HCT116 (cell line): ENCODE measurements at regions not wholly inside any gene's neighbourhood (a gene's known extent, or its start where the extent isn't known, plus 50 kb on each side); places are given as distances from the start of the nearest gene placed in this dataset.

Source experiments
- ATAC-seq: fragments of 200-7000 bp; cut with Tn5 transposase; 2 replicates; pipeline ENCODE4 v1.9.1; 2020; ENCODE audit warnings: mild to moderate bottlenecking, moderate library complexity
- BruUV-seq: library from RNA; stranded (reverse); fragments of 400-500 nt; replicated peaks from 2 replicates; lab custom pipeline; 2021; lab: Mats Ljungman, UMichigan
- CTCF ChIA-PET: fragments of 300-600 bp; sonication (Branson Sonifier 250); formaldehyde crosslinking; loops from one replicate; lab custom pipeline; 2021; ENCODE audit warnings: antibody characterized with exemption; lab: Charles Lee
- POLR2A ChIA-PET: fragments of 300-600, 350-600 bp; sonication (Branson Sonifier 250); formaldehyde crosslinking; loops from one replicate; lab custom pipeline; 2021; ENCODE audit warnings: antibody characterized with exemption; lab: Charles Lee
- RAD21 ChIA-PET, 2 experiments: fragments of 300-600 bp; sonication (Branson Sonifier 250); formaldehyde crosslinking; loops; one replicate each; lab custom pipeline; 2023; ENCODE audit warnings: low total read pairs in 2 of 2; ENCODE audit not compliant: uncharacterized antibody in 2 of 2, unreplicated experiment in 2 of 2, low non-redundant PET in 1 of 2; lab: Charles Lee
- DNase-seq: peaks from one replicate; pipeline ENCODE4 v3.0.0-alpha.2; 2010; ENCODE audit warnings: low read depth, low spot score
- H2AFZ ChIP-seq: fragments of 200-600 bp; shearing (Covaris generic), sonication (generic); 2 replicates; pipeline ENCODE4 v1.6.1; 2017; ENCODE audit warnings: low read depth, mixed run types, mixed read lengths, antibody characterized with exemption, low read length; ENCODE audit not compliant: poor library complexity, severe bottlenecking
- H3K27ac ChIP-seq: 2 replicates; pipeline ENCODE4 v1.5.1; 2012; ENCODE audit warnings: low read depth, low read length
- H3K27me3 ChIP-seq: fragments of 200-600 bp; sonication (generic); 2 replicates; pipeline ENCODE4 v1.6.1; 2016; ENCODE audit warnings: mixed run types, low read length, mixed read lengths; ENCODE audit not compliant: insufficient read depth
- H3K36me3 ChIP-seq, 2 experiments: fragments of 200-500 bp in 1 of 2; fragments of 200-600 bp in 1 of 2; sonication (Bioruptor generic) in 1 of 2; sonication (generic) in 1 of 2; 2 replicates each; pipeline versions ENCODE4 v1.5.1 to v1.6.1; 2014 to 2016; ENCODE audit warnings: low read length in 2 of 2, inconsistent platforms in 1 of 2, mixed read lengths in 1 of 2, mixed run types in 1 of 2; ENCODE audit not compliant: insufficient read depth in 2 of 2, control insufficient read depth in 1 of 2
- H3K4me1 ChIP-seq, 2 experiments: fragments of 200-600 bp in 1 of 2; sonication (generic) in 1 of 2; 2 replicates each; pipeline versions ENCODE4 v1.5.1 to v1.6.1; 2012 to 2017; ENCODE audit warnings: low read length in 2 of 2, inconsistent platforms in 1 of 2, mild to moderate bottlenecking in 1 of 2, mixed read lengths in 1 of 2, mixed run types in 1 of 2, moderate library complexity in 1 of 2; ENCODE audit not compliant: insufficient read depth in 2 of 2, control insufficient read depth in 1 of 2
- H3K4me2 ChIP-seq: fragments of 200-600 bp; sonication (generic); 2 replicates; pipeline ENCODE4 v1.6.1; 2017; ENCODE audit warnings: mixed run types, low read length, mixed read lengths
- H3K4me3 ChIP-seq, 2 experiments: fragments of 200-600 bp in 1 of 2; sonication (generic) in 1 of 2; replicated peaks in 1 of 2; 2 replicates each; pipeline ENCODE4 v1.5.1; 2011 to 2016; ENCODE audit warnings: low read length in 2 of 2, control low read depth in 1 of 2, low read depth in 1 of 2, mild to moderate bottlenecking in 1 of 2, mixed read lengths in 1 of 2, mixed run types in 1 of 2
- H3K79me2 ChIP-seq: fragments of 200-600 bp; sonication (generic); 2 replicates; pipeline ENCODE4 v1.6.1; 2017; ENCODE audit warnings: mild to moderate bottlenecking, mixed run types, low read length, moderate library complexity, mixed read lengths; ENCODE audit not compliant: insufficient read depth
- H3K9ac ChIP-seq: fragments of 200-600 bp; sonication (generic); 2 replicates; pipeline ENCODE4 v1.6.1; 2016; ENCODE audit warnings: low read length, mixed read lengths
- H3K9me2 ChIP-seq: fragments of 200-600 bp; sonication (generic), shearing (Covaris generic); 2 replicates; pipeline ENCODE4 v1.6.1; 2017; ENCODE audit warnings: mixed run types, mild to moderate bottlenecking, moderate library complexity; ENCODE audit not compliant: insufficient read depth
- H3K9me3 ChIP-seq, 2 experiments: fragments of 200-500 bp in 1 of 2; fragments of 200-600 bp in 1 of 2; sonication (Bioruptor generic) in 1 of 2; sonication (generic) in 1 of 2; 2 replicates each; pipeline ENCODE4 v1.6.1; 2014 to 2017; ENCODE audit warnings: low read length in 2 of 2, mixed read lengths in 2 of 2, inconsistent platforms in 1 of 2, low read depth in 1 of 2, mild to moderate bottlenecking in 1 of 2, mixed run types in 1 of 2, moderate library complexity in 1 of 2; ENCODE audit not compliant: control insufficient read depth in 1 of 2, insufficient read depth in 1 of 2
- H4K20me1 ChIP-seq: fragments of 200-600 bp; sonication (generic), shearing (Covaris generic); 2 replicates; pipeline ENCODE4 v1.6.1; 2017; ENCODE audit warnings: mixed run types, mild to moderate bottlenecking, moderate library complexity; ENCODE audit not compliant: insufficient read depth
- CBX3 ChIP-seq: IDR thresholded peaks from 2 replicates; pipeline ENCODE4 v1.6.1; 2012; ENCODE audit warnings: low read depth
- CEBPB ChIP-seq: IDR thresholded peaks from 2 replicates; pipeline ENCODE4 v1.6.1; 2012; ENCODE audit warnings: low read depth
- EGR1 ChIP-seq: IDR thresholded peaks from 2 replicates; pipeline ENCODE4 v1.6.1; 2012; ENCODE audit warnings: low read depth
- EZH2phosphoT487 ChIP-seq: fragments of 200-600 bp; IDR thresholded peaks from 2 replicates; pipeline ENCODE4 v1.6.1; 2018; ENCODE audit warnings: antibody characterized with exemption, borderline replicate concordance
- JUND ChIP-seq: IDR thresholded peaks from 2 replicates; pipeline ENCODE4 v1.6.1; 2012
- SP1 ChIP-seq: IDR thresholded peaks from 2 replicates; pipeline ENCODE4 v1.6.1; 2012; ENCODE audit warnings: low read depth
- SRF ChIP-seq: IDR thresholded peaks from 2 replicates; pipeline ENCODE4 v1.6.1; 2012; ENCODE audit warnings: low read depth
- TCF7L2 ChIP-seq: IDR thresholded peaks from 2 replicates; pipeline ENCODE4 v1.7.0; 2011; ENCODE audit warnings: borderline replicate concordance, inconsistent platforms; ENCODE audit not compliant: insufficient read depth, insufficient read length; ENCODE audit errors: extremely low read depth
- ZNF274 ChIP-seq: fragments of 200-500 bp; sonication (Bioruptor generic); IDR thresholded peaks from 2 replicates; pipeline ENCODE4 v1.6.1; 2014; ENCODE audit warnings: mild to moderate bottlenecking, low read depth, low read length, inconsistent platforms
- intact Hi-C: fragments of 100-400 bp; cut with micrococcal nuclease; formaldehyde crosslinking; loops from 2 replicates; pipeline ENCODE4 v1.10.0; 2022
- TF ChIP-seq, protein P1 (sequence below): IDR thresholded peaks from 2 replicates; pipeline ENCODE4 v1.6.1; 2012; ENCODE audit warnings: low read depth
- TF ChIP-seq, protein P2 (sequence below): IDR thresholded peaks from 2 replicates; pipeline ENCODE4 v1.6.1; 2011; ENCODE audit warnings: mild to moderate bottlenecking, low read length, moderate library complexity; ENCODE audit not compliant: insufficient replicate concordance; ENCODE audit errors: extremely low read depth

DNA sequence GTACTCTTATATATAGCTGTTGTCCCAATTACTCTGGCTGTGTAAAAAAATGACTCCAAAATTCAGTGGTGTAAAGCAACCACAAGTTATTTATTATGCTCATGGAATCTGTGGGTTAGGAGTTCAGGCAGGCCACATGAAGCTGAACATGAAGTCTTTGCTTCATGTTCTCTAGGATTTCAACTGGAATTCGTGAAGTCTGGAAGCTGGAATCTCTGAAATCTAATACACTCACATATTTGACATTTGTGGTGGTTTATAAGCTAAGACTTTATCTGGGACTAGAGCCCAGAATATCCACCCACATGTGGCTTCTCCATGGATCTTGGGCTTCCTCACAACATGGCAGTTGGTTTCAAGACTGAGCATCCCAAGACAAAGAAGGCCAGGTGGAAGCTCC lies 430.6 kb downstream of the MIAT start:
- TF ChIP-seq SRF, result no peak
- no peak for TF ChIP-seq EGR1
- H3K27ac ChIP-seq, result no peak overlapping the region
- ChIA-PET RAD21 (no interaction called here), POLR2A (no interaction called here), CTCF (no interaction called here)
- BruUV-seq, result no TSS peak
- ATAC-seq (no peak), DNase-seq (no peak)
- no peaks in the 10 kb centered on the region for H3K9me2 ChIP-seq
- H2AFZ ChIP-seq, result no peak overlapping the region
- no peak overlapping the region for H3K4me3 ChIP-seq
- H3K9me3 ChIP-seq, result no peaks in the 10 kb centered on the region
- H3K79me2 ChIP-seq, result no peaks in the 10 kb centered on the region
- no peaks in the 10 kb centered on the region for H3K4me1 ChIP-seq
- no peak overlapping the region for H3K9ac ChIP-seq
- no peaks in the 10 kb centered on the region for H3K36me3 ChIP-seq
- H3K27me3 ChIP-seq, result peaks cover 50% of the 10 kb centered on the region
- no peaks in the 10 kb centered on the region for H4K20me1 ChIP-seq
- H3K4me2 ChIP-seq, result no peak overlapping the region
- intact Hi-C loops, result no loop called here

DNA sequence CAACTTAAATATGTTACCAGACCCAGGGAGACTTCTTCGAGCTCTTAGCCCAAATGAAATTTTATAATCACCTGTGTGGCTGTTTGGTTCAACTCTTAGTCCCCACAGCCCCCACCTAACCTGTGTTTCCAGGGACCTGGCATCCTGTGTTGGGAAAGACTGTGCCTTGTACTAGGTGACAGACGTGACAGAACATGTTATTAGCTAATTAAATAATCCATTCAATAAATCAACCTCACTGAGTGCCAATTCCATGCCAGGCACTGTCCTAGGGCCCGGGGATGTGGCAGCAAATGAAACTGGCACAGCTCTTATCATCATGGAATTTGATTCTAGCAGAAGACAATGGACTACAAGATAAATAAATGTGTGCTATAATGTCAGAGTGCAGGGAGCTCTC lies 431.9 kb downstream of the MIAT start:
- Histone ChIP-seq H3K9me2 (no peaks in the 10 kb centered on the region), H3K4me1 (no peaks in the 10 kb centered on the region), H3K9ac (no peak overlapping the region), H3K27me3 (peaks cover 45% of the 10 kb centered on the region), H4K20me1 (no peaks in the 10 kb centered on the region), H3K9me3 (no peaks in the 10 kb centered on the region), H3K4me2 (no peak overlapping the region), H3K36me3 (no peaks in the 10 kb centered on the region), H2AFZ (no peak overlapping the region), H3K27ac (no peak overlapping the region), H3K4me3 (no peak overlapping the region), H3K79me2 (no peaks in the 10 kb centered on the region)
- TF ChIP-seq, protein P1, sequence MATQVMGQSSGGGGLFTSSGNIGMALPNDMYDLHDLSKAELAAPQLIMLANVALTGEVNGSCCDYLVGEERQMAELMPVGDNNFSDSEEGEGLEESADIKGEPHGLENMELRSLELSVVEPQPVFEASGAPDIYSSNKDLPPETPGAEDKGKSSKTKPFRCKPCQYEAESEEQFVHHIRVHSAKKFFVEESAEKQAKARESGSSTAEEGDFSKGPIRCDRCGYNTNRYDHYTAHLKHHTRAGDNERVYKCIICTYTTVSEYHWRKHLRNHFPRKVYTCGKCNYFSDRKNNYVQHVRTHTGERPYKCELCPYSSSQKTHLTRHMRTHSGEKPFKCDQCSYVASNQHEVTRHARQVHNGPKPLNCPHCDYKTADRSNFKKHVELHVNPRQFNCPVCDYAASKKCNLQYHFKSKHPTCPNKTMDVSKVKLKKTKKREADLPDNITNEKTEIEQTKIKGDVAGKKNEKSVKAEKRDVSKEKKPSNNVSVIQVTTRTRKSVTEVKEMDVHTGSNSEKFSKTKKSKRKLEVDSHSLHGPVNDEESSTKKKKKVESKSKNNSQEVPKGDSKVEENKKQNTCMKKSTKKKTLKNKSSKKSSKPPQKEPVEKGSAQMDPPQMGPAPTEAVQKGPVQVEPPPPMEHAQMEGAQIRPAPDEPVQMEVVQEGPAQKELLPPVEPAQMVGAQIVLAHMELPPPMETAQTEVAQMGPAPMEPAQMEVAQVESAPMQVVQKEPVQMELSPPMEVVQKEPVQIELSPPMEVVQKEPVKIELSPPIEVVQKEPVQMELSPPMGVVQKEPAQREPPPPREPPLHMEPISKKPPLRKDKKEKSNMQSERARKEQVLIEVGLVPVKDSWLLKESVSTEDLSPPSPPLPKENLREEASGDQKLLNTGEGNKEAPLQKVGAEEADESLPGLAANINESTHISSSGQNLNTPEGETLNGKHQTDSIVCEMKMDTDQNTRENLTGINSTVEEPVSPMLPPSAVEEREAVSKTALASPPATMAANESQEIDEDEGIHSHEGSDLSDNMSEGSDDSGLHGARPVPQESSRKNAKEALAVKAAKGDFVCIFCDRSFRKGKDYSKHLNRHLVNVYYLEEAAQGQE, result no peak
- no peak for TF ChIP-seq CBX3
- TF ChIP-seq SP1, result no peak
- TF ChIP-seq SRF, result no peak
- TF ChIP-seq ZNF274, result no peak
- TF ChIP-seq, protein P2, sequence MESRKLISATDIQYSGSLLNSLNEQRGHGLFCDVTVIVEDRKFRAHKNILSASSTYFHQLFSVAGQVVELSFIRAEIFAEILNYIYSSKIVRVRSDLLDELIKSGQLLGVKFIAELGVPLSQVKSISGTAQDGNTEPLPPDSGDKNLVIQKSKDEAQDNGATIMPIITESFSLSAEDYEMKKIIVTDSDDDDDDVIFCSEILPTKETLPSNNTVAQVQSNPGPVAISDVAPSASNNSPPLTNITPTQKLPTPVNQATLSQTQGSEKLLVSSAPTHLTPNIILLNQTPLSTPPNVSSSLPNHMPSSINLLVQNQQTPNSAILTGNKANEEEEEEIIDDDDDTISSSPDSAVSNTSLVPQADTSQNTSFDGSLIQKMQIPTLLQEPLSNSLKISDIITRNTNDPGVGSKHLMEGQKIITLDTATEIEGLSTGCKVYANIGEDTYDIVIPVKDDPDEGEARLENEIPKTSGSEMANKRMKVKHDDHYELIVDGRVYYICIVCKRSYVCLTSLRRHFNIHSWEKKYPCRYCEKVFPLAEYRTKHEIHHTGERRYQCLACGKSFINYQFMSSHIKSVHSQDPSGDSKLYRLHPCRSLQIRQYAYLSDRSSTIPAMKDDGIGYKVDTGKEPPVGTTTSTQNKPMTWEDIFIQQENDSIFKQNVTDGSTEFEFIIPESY, result no peak
- no peak for TF ChIP-seq TCF7L2
- no peak for TF ChIP-seq EZH2phosphoT487
- TF ChIP-seq CEBPB, result no peak
- no peak for TF ChIP-seq JUND
- CTCF ChIA-PET, result no interaction called here
- POLR2A ChIA-PET, result no interaction called here
- RAD21 ChIA-PET, result no interaction called here
- intact Hi-C loops, result no loop called here
- BruUV-seq, result no TSS peak
- no peak for DNase-seq
- no peak for ATAC-seq
